ENCODE measurements at regions not wholly inside any gene's neighbourhood (a gene's known extent, or its start where the extent isn't known, plus 50 kb on each side); places are given as distances from the start of the nearest gene placed in this dataset.

GRCh38 chr12:91990525-91990924 is 155.1 kb downstream of the BTG1 start:
- no peak overlapping the region for H3K4me3 ChIP-seq (ENCODE audit: low read depth, low read length)
- H3K9ac ChIP-seq (ENCODE audit: low read depth, low read length) = no peak overlapping the region
- H3K9me3 ChIP-seq (ENCODE audit: control insufficient read depth, insufficient read depth, low read length) = no peaks in the 10 kb centered on the region
- peaks cover 3% of the 10 kb centered on the region for H3K4me1 ChIP-seq (ENCODE audit: control insufficient read depth, insufficient read depth, low read length)
- no peaks in the 10 kb centered on the region for H3K36me3 ChIP-seq (ENCODE audit: control insufficient read depth, insufficient read depth, low read length)
- H3K27me3 ChIP-seq (ENCODE audit: control insufficient read depth, insufficient read depth, low read length) = no peaks in the 10 kb centered on the region

DNA sequence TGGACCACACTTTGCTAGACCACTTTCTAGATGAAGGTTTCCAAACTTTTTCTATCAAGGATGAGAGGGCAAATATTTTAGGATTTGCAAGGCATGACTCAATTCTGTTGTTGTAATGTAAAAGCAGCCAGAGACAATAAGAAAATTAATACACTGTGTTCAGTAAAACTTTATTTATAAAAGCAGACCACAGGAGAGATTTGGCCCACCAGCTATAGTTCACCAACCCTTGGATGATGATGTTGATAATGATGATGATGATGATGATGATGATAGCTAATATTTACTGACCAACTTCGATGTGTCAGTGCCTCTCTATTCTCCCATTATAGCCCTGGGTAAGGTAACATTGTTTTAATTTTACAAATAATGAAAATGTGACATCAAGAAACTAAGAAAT is 156.5 kb downstream of the BTG1 start:
- no peaks in the 10 kb centered on the region for H3K36me3 ChIP-seq (ENCODE audit: control insufficient read depth, insufficient read depth, low read length)
- H3K9me3 ChIP-seq (ENCODE audit: control insufficient read depth, insufficient read depth, low read length) = no peaks in the 10 kb centered on the region
- H3K4me3 ChIP-seq (ENCODE audit: low read depth, low read length) = no peak overlapping the region

GRCh38 chr12:91988086-91988923 is 157.3 kb downstream of the BTG1 start:
- no peaks in the 10 kb centered on the region for H3K36me3 ChIP-seq (ENCODE audit: control insufficient read depth, insufficient read depth, low read length)
- H3K9ac ChIP-seq (ENCODE audit: low read depth, low read length) = no peak overlapping the region
- peaks cover 8% of the 10 kb centered on the region for H3K4me1 ChIP-seq (ENCODE audit: control insufficient read depth, insufficient read depth, low read length)
- no peaks in the 10 kb centered on the region for H3K27me3 ChIP-seq (ENCODE audit: control insufficient read depth, insufficient read depth, low read length)
- H3K9me3 ChIP-seq (ENCODE audit: control insufficient read depth, insufficient read depth, low read length) = no peaks in the 10 kb centered on the region
- no peak overlapping the region for H3K4me3 ChIP-seq (ENCODE audit: low read depth, low read length)

More for the DNA sequence above, 156.5 kb downstream of the BTG1 start:
- peaks cover 8% of the 10 kb centered on the region for H3K4me1 ChIP-seq (ENCODE audit: control insufficient read depth, insufficient read depth, low read length)
- no peak overlapping the region for H3K9ac ChIP-seq (ENCODE audit: low read depth, low read length)
- H3K27me3 ChIP-seq (ENCODE audit: control insufficient read depth, insufficient read depth, low read length) = no peaks in the 10 kb centered on the region

- peaks cover 8% of the 10 kb centered on the region for H3K4me1 ChIP-seq (ENCODE audit: control insufficient read depth, insufficient read depth, low read length)
- H3K9me3 ChIP-seq (ENCODE audit: control insufficient read depth, insufficient read depth, low read length) = no peaks in the 10 kb centered on the region
- H3K4me3 ChIP-seq (ENCODE audit: low read depth, low read length) = no peak overlapping the region
- H3K36me3 ChIP-seq (ENCODE audit: control insufficient read depth, insufficient read depth, low read length) = no peaks in the 10 kb centered on the region
- H3K9ac ChIP-seq (ENCODE audit: low read depth, low read length) = no peak overlapping the region
- H3K27me3 ChIP-seq (ENCODE audit: control insufficient read depth, insufficient read depth, low read length) = no peaks in the 10 kb centered on the region
These were observed 159.6 kb downstream of the BTG1 start for GRCh38 chr12:91986084-91986483.

GRCh38 chr12:91985002-91985787 is 160.5 kb downstream of the BTG1 start:
- Histone ChIP-seq H3K4me3 (ENCODE audit: low read depth, low read length) (no peak overlapping the region), H3K4me1 (ENCODE audit: control insufficient read depth, insufficient read depth, low read length) (peaks cover 8% of the 10 kb centered on the region), H3K27me3 (ENCODE audit: control insufficient read depth, insufficient read depth, low read length) (no peaks in the 10 kb centered on the region), H3K9ac (ENCODE audit: low read depth, low read length) (no peak overlapping the region), H3K9me3 (ENCODE audit: control insufficient read depth, insufficient read depth, low read length) (no peaks in the 10 kb centered on the region), H3K36me3 (ENCODE audit: control insufficient read depth, insufficient read depth, low read length) (no peaks in the 10 kb centered on the region)

GRCh38 chr12:91984556-91984955 is 161.1 kb downstream of the BTG1 start:
- Histone ChIP-seq H3K9me3 (ENCODE audit: control insufficient read depth, insufficient read depth, low read length) (no peaks in the 10 kb centered on the region), H3K9ac (ENCODE audit: low read depth, low read length) (no peak overlapping the region), H3K4me3 (ENCODE audit: low read depth, low read length) (no peak overlapping the region), H3K36me3 (ENCODE audit: control insufficient read depth, insufficient read depth, low read length) (no peaks in the 10 kb centered on the region), H3K27me3 (ENCODE audit: control insufficient read depth, insufficient read depth, low read length) (no peaks in the 10 kb centered on the region), H3K4me1 (ENCODE audit: control insufficient read depth, insufficient read depth, low read length) (peaks cover 8% of the 10 kb centered on the region)

DNA sequence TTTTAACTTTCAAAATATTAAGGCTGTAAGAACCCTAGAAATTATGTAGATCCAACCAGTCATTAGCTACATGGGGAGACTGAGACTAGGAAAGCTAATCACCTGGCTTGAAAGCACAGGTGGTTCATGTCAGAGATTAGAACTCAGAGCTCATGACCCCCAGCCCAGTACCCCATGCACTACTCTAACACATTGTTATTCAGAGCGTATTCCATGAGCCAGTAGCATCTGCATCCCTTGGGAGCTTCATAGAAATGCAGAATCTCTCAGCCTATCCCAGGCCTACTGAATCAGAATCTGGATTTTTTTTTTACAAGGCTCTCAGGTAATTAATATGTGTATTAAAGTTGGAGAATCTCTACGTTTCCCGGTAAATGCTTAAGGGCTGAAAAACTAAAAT is 161.7 kb downstream of the BTG1 start:
- Histone ChIP-seq H3K9me3 (ENCODE audit: control insufficient read depth, insufficient read depth, low read length) (no peaks in the 10 kb centered on the region), H3K27me3 (ENCODE audit: control insufficient read depth, insufficient read depth, low read length) (no peaks in the 10 kb centered on the region), H3K9ac (ENCODE audit: low read depth, low read length) (no peak overlapping the region), H3K36me3 (ENCODE audit: control insufficient read depth, insufficient read depth, low read length) (no peaks in the 10 kb centered on the region), H3K4me1 (ENCODE audit: control insufficient read depth, insufficient read depth, low read length) (peaks cover 8% of the 10 kb centered on the region), H3K4me3 (ENCODE audit: low read depth, low read length) (no peak overlapping the region)

DNA sequence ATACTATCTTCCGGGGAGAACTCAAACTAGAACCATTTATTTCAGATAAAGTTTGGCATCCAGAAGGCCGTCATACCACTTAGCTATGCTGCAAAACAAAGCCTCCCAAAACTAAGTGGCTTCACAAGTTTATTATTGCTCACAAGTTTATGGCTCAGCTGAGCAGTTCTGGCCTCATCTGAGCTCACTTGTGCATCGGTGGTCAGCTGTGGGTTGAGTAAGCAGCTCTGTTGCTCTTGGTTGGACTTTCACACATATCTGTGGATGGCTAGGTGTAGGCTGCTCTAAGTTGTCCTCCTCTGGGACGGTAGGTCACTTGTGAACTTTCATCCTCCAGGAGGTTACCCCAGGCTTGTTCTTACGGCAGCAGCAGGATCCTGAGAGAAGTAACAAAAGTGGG is 162.7 kb downstream of the BTG1 start:
- Histone ChIP-seq H3K9me3 (ENCODE audit: control insufficient read depth, insufficient read depth, low read length) (no peaks in the 10 kb centered on the region), H3K36me3 (ENCODE audit: control insufficient read depth, insufficient read depth, low read length) (no peaks in the 10 kb centered on the region), H3K4me1 (ENCODE audit: control insufficient read depth, insufficient read depth, low read length) (peaks cover 8% of the 10 kb centered on the region), H3K9ac (ENCODE audit: low read depth, low read length) (no peak overlapping the region), H3K27me3 (ENCODE audit: control insufficient read depth, insufficient read depth, low read length) (no peaks in the 10 kb centered on the region), H3K4me3 (ENCODE audit: low read depth, low read length) (no peak overlapping the region)

DNA sequence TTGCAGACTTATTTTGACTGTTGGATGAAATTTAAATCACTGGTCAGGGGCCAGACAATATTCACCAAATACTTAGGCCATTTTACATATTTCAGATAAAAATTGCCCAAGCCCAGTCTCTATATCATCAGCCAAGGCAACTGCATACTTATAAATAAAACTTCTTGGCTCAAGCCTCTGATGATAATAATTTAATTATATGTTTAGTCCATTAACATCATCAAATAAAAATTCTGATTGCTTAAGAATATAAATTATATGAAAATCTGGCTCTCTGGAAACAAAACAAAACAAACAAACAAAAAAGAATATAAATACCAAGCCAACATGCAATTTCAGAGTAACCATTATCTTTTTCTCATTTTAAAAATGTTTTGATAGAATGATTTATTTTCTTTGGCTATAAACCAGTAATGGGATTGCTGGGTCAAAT is 165.2 kb downstream of the BTG1 start:
- no peaks in the 10 kb centered on the region for H3K27me3 ChIP-seq (ENCODE audit: control insufficient read depth, insufficient read depth, low read length)
- H3K36me3 ChIP-seq (ENCODE audit: control insufficient read depth, insufficient read depth, low read length) = no peaks in the 10 kb centered on the region
- H3K9ac ChIP-seq (ENCODE audit: low read depth, low read length) = no peak overlapping the region
- H3K4me1 ChIP-seq (ENCODE audit: control insufficient read depth, insufficient read depth, low read length) = peaks cover 5% of the 10 kb centered on the region
- H3K9me3 ChIP-seq (ENCODE audit: control insufficient read depth, insufficient read depth, low read length) = no peaks in the 10 kb centered on the region
- H3K4me3 ChIP-seq (ENCODE audit: low read depth, low read length) = no peak overlapping the region

DNA sequence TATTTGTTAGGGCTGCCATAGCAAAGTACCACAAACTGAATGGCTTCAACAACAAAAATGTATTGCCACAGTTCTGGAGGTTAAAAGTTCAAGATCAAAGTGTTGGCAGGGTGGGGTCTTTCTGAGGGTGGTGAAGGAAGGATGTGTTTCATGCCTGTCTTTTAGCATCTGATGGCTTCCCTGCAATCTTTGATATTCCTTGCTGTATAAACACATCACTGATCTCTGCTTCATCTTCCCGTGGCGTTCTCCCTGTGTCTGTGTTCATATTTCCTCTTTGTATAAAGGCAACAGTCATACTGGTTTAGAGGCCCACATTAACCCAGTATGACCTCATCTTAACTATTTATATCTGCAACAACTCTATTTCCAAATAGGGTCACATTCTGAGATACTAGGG is 167.5 kb downstream of the BTG1 start:
- H3K4me3 ChIP-seq (ENCODE audit: low read depth, low read length) = no peak overlapping the region
- H3K27me3 ChIP-seq (ENCODE audit: control insufficient read depth, insufficient read depth, low read length) = no peaks in the 10 kb centered on the region
- no peaks in the 10 kb centered on the region for H3K4me1 ChIP-seq (ENCODE audit: control insufficient read depth, insufficient read depth, low read length)
- no peaks in the 10 kb centered on the region for H3K36me3 ChIP-seq (ENCODE audit: control insufficient read depth, insufficient read depth, low read length)
- no peak overlapping the region for H3K9ac ChIP-seq (ENCODE audit: low read depth, low read length)
- no peaks in the 10 kb centered on the region for H3K9me3 ChIP-seq (ENCODE audit: control insufficient read depth, insufficient read depth, low read length)

DNA sequence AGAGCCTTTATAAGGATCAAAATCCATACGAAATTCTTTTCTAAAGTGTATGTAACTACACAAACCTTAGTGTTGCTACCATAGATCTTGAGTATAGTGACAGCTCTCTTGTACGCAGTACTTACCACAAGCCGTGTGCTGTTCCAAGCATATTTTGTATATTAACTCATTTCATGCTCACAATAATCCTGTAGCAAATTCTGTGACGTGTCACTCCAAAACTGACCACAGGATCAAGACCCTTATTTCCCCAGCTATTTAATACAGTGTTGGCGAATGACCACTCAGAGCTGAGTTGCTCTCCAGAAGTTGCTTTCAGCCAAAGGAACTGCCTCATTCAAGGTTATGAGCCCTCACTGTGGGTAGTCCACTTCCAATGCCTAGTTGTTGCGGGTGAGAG is 169.8 kb downstream of the BTG1 start:
- H3K4me3 ChIP-seq (ENCODE audit: low read depth, low read length) = no peak overlapping the region
- H3K4me1 ChIP-seq (ENCODE audit: control insufficient read depth, insufficient read depth, low read length) = no peaks in the 10 kb centered on the region
- no peaks in the 10 kb centered on the region for H3K36me3 ChIP-seq (ENCODE audit: control insufficient read depth, insufficient read depth, low read length)
- H3K27me3 ChIP-seq (ENCODE audit: control insufficient read depth, insufficient read depth, low read length) = no peaks in the 10 kb centered on the region
- H3K9me3 ChIP-seq (ENCODE audit: control insufficient read depth, insufficient read depth, low read length) = no peaks in the 10 kb centered on the region
- H3K9ac ChIP-seq (ENCODE audit: low read depth, low read length) = no peak overlapping the region

Data from iPS-15b (cell line).